Right renal pelvis (tissue), 4 donors: ENCODE measurements at regions not wholly inside any gene's neighbourhood (a gene's known extent, or its start where the extent isn't known, plus 50 kb on each side); places are given as distances from the start of the nearest gene placed in this dataset.
A peak's percentile ranks its signal among the peaks of the same experiment; 100 is the strongest.

ENCODE experiments used
- DNase-seq, 4 donors: peaks; one replicate each; pipeline ENCODE4 v3.0.0-alpha.2; 2013; ENCODE audit warnings: low read depth in 4 of 4, low spot score in 3 of 4, missing footprints in 1 of 4

GRCh38 chr18:65415098-65415497 lies 335.7 kb upstream of the CDH7 start:
- no peak for DNase-seq

DNA sequence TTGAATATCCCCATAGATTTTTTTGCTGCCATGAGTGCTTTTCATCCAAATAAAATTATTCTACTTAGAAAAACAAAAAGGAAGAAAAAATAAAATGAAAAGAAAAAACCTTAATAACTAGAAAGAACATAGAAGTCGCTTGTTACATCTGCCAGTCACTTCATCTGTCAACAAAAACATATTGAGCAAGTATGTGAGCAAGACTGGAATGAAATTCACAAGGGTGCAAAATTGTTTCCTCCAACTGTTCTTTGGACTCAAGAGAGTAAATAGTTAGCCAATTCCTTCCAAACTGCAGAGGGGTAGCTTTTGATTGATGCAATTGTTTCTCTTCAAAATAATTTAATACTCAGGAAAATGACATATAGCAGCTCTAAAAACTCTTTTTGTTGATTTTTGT lies 336.3 kb upstream of the CDH7 start:
- DNase-seq, result no peak

DNA sequence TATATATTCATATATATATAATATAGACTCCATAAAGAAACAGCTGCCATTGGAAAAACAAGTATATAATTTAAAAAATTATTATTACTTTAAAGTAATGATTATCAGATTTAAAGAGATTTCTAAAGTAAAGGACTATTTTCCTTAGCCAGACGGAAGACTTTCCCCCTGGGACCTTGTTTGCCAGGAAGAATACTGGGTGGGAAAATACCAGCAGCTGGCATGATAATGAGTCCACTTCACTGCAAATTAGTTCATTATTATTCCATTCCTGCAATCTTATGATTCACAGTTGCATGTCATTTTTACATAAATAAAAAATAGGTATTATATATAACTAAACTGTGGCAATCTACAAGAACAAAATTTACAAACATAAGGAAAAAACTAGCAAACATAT lies 339.8 kb upstream of the CDH7 start:
- no peak for DNase-seq

DNA sequence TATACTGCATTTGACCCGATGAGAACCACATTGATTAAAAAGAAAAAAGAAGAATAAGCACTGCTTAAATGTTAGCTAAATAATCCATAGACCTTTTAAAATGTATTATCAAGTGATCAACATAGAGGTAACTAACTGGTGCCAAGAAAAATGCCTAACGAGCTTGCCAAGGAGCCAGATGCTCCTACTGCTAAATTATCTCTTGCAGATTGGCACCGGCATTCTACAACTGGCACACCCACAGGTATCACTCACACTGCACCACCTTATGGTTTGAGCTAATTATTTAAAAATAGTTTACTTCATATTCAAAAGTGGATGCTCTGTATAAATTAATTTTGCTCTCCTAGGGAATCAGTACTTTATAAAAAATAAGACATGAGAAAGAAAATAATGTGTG lies 341.6 kb upstream of the CDH7 start:
- DNase-seq, result no peak

DNA sequence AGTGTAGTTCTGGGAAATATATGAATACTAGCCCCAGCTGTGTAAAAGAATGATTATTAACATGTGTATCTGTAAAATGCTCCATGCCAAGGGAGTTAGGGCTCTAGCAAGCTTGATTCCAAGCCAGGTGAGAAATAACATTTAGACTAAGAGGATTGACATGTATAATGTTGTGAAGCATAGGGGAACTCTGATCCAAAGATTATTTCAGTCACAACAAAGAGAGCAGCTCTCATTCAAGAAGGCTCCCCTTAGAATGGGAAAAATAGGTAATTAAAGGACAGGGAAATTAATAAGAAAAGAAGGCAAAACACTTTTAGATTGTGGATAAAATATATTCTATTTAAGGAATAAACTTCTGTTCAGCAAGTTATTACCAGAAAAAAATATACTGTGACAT lies 347.3 kb upstream of the CDH7 start:
- no peak for DNase-seq

DNA sequence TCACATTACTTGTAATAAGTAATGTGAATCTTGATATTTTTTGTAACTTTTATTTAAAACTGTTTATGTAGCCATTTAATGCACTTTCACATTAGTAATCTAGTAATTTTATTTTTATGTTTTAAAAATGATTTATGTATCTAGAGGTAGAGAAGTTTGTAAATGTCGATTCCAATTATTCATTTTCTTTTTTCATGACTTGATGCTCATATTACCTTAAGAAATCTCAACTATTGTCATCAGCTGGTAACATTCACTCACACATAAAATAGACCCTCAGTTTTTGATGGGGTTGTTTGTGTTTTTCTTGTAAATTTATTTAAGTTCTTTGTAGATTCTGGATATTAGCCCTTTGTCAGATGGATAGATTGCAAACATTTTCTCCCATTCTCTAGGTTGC lies 351.7 kb upstream of the CDH7 start:
- DNase-seq, result no peak

- no peak for DNase-seq
Measured at GRCh38 chr18:65398347-65399075, 352.3 kb upstream of the CDH7 start.

GRCh38 chr18:65380986-65381385 lies 369.8 kb upstream of the CDH7 start:
- no peak for DNase-seq

DNA sequence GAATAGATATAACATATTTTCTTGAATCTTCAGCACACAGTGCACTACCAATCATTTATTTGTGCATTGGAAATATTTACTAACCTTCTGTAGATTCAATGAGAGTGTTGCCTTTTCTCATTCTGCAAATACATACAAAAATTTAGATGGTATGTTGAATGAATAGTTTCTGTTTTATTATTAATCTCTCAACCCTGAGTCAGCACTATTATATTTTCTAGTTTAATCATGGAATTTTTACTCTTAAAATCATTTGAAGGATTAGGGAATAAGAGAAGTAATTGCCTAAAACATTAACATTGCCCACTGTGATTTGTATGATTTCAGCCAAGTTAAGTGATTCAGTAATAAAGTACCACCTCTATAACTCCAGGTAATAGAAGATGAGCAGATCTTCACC lies 370.2 kb upstream of the CDH7 start:
- DNase-seq, result no peak

DNA sequence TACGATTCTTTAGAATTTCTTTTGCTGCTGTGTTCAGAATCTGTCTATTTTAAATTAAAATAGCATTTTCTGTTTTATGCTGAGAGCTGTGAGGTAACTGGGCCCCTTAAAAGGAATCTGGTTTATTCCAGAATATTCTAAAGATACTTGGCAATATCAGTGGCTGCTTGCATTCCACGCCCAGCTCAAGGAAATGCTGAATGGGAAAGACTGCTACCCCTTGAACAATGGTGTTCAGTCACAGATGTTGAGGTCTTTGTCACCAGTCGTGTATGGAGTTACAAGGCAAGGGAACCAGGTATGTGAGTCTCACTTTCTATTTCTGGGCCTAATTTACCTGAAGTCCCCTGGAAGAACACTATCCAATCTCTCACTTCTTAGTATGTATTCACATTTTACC lies 377.9 kb upstream of the CDH7 start:
- no peak for DNase-seq

DNA sequence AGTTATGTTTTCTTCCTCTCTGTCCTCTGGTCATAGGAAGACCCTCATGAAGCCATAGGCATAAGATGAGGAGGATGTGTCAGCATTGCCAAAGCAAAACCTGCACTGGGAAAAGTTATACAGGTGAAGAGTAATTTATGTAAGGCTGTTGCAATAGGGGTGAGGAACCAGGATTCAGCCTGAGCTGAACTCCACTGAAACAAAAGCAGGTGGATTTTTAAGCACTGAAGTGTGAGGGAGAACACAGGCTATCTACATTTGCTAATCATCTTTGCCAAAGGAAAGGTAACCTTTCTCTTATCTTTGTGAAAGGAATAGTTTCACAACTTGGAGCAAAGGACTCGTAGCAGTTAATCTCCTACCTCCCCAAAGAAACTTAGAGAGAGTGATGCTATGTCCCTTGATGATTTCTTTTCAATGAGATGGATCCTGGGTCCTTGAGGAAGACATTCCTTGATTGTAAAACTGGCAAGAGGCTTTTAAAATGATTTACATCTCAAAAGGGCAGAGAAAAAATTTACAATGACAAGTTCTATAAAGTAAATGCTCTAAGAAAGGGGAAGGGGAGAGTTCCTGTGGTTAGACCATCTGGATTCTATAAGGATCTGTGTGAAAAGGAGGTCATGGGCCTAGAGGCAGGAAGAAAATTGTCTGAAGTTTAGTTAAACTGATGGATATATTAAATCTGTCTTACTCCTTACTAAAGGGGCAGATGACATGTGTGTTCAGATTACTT lies 385.4 kb upstream of the CDH7 start:
- peak in 1 of 4 donors; percentile 10 for DNase-seq

- no peak for DNase-seq
Measured at GRCh38 chr18:65363911-65364632, 386.7 kb upstream of the CDH7 start.

DNA sequence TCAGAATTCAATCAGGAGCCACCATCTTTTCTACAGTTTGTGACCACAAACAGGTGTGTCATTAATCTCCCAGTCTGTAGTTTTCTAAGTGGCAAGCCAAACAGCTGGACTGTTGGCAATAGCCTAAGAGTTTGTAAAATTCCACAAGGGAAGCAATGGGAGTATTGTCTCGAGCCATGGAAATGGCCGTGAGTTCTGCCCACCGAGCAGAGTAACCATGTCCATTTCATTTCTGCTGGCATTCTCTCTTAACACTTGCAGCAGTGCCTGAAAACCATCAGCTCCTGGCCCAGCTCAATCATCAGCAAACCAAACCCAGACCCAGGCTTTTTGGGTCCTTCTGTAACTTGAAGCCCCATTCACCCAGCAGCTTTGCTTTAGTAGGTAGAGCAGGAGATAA lies 387.8 kb upstream of the CDH7 start:
- DNase-seq, result no peak

GRCh38 chr18:65359479-65359878 lies 391.3 kb upstream of the CDH7 start:
- no peak for DNase-seq

GRCh38 chr18:65358306-65358705 lies 392.5 kb upstream of the CDH7 start:
- DNase-seq, result no peak

DNA sequence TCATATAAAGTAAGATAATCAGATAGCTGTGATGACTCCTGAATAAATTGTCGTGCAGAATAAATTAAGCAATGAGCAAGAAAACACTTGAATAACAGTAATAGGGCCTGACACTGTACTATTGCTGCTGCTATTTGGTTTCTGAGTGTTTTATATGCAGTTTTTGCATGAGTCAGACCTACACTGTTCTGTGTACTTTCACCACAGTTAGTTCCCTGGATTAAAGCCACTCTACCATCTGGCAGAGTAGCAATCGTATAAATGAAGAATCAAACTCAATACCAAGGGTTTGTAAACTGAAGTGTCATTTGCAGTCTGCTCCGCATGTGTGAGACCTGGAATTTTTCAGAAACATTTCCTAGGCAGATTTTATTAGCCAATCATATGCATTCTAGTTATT lies 398.6 kb upstream of the CDH7 start:
- no peak for DNase-seq

DNA sequence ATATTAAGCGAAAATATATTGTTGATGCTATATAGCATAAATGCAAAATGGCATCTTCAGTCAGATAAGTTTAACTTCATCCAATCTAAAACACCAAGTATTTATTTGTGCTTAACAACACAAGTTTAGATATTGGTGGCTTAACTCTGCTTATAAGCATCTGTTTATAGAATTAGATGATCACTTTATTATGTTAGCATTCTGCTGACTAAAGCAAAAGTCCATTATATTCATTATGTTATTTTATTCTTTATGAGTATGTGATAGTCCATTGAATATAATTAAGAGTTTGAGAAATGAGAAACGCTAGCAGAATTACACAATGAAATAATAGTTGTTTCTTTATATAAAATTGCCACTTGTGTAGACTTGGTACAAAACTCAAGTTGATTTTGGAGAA lies 401.2 kb upstream of the CDH7 start:
- no peak for DNase-seq

DNA sequence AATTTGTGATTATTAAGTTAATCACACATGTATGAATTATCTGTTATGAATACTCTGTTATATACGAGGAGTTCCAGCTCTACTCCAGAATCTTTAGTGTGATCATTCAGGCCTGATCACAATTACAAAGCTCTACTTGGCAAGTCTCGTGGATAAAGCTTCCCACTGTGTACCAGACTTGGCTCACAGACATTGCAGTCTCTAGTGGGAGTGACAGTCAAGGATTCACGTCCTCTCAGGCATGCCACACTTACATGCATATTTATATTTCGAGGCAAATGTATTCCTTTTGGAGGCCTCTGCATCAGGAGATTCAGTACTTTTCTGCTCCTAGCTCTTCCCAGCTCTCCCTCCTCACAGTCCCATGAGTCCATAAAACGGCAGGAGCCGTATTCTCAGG lies 403.4 kb upstream of the CDH7 start:
- DNase-seq, result no peak

- DNase-seq, result no peak
Measured at GRCh38 chr18:65346086-65346485, 404.7 kb upstream of the CDH7 start.

GRCh38 chr18:65343571-65343970 lies 407.2 kb upstream of the CDH7 start:
- DNase-seq, result no peak

- DNase-seq, result no peak
Measured at GRCh38 chr18:65336411-65336810, 414.4 kb upstream of the CDH7 start.

GRCh38 chr18:65329010-65329409 lies 421.8 kb upstream of the CDH7 start:
- DNase-seq, result no peak
